GM19463 (cell line): ENCODE measurements at regions not wholly inside any gene's neighbourhood (a gene's known extent, or its start where the extent isn't known, plus 50 kb on each side); places are given as distances from the start of the nearest gene placed in this dataset.
"Not testable (repeated sequence)": the region's sequence is repeated elsewhere in the genome, so short reads cannot be mapped to it uniquely, and the experiment has no call there.

ENCODE experiments used
- ATAC-seq: cut with Tn5 transposase; IDR thresholded peaks from one replicate; pipeline ENCODE4 v1.9.1; 2021; ENCODE audit warnings: mild to moderate bottlenecking, moderate library complexity; ENCODE audit not compliant: unreplicated experiment

DNA sequence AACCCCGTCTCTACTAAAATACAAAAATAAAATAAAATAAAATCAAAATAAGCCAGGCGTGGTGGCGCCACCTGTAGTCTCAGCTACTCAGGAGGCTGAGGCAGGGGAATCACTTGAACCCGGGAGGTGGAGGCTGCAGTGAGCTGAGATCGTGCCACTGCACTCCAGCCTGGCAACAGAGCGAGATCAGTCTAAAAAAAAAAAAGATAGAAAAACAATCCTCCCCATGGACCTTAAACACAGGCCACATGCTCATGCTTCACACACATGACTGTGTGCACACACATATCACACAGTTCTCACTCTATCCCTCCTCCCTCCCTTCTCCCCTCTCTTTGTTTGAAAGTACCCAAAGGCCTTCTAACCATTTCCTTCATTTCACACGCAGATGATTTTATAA lies 667.6 kb downstream of the UQCRFS1 start:
- not testable (repeated sequence) for ATAC-seq

DNA sequence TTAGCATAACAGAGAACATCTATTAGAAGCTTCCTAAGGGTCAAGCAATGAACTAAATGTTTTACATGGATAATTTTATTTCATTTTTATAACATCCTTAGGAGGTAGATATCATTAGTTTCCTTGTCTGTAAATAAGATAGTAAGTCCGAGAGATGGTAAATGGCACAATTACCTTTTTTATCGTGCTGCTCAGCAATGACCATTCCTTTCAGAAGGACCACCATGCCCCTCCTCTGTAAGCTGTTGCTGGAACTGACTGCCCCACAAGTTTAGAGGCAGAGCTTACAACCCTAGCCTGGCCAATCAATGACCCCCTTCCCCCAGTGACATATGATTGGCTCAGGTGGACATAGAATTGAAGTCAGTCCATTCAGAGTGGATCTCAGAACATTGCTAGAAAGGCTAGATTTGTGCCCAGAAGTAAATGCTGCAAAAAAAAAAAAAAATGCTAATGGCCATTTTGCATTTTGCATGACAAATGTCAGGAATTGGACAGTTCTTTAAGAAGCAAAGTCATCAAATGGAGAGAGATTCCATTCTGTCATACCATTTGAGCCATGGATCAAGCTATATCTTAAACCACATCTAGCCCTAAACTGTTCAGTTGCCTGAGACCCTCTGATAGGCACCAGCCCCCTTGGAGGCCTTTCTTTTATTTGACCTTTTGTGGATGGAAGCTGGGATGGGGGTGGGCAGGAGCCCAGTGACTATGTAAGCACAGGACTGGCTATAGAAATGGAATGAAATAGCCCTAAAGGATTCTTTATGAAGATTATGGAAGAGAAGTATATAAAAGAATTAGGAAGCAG lies 668.3 kb downstream of the UQCRFS1 start:
- no peak for ATAC-seq

DNA sequence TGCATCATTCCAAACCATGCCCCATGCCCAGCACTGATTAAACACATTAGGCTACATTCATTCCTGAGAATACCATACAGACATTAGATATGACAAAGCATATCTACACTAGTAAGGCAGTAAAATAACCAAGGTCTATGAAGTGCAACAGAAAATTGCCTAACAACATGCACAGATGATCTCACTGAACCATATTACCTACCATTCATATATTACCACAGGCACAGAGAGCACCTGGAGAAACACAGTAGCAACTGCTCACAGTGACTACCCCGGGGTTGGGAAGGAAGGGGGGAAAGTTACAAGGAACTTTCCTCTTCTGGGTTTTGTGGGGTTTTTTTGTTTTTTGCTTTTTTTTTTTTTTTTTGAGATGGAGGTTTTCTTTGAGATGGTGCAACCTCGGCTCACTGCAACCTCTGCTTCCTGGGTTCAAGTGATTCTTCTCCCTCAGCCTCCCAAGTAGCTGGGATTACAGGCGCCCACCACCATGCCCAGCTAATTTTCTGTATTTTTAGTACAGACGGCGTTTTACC lies 669.6 kb downstream of the UQCRFS1 start:
- ATAC-seq, result no peak

DNA sequence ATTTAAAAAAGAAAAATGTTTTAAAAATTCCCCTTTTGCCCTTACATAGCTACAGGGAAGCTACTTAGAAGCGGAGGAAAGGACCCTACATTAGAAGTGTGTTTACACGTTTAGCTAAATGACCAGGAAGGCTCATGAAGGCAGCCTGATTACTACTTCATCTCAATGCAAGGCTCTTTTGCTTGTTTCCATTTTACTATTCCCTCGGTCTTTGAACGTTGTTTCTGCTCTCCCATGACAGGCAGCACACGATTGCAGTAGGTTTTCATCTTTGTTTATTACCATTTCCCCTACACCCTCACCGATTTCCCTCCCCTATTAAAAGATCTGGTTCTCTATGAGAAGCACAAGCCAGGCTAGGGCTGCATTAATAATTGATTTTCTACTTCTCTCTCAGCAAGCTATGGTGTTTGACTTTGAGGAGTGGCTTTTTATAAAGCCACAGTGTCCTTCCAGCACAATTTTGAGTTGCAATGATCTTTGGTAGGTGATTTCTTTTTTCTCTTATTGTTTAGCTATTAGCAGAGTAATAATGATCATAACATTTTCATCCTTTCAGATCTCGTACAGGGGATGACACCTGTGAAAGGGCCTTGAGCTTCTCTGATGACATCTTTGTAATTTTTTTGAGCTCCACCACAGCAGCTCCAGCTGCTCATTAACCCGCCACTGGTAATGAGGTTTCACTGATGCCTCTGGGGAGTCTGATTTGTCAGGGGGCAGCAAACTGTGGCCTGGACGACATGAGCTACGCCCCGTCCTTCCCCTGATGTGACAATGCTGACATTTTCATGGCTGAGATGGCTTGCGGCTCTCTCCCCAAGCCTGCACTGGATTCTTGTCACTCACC lies 670.3 kb downstream of the UQCRFS1 start:
- ATAC-seq, result peak; percentile 90

DNA sequence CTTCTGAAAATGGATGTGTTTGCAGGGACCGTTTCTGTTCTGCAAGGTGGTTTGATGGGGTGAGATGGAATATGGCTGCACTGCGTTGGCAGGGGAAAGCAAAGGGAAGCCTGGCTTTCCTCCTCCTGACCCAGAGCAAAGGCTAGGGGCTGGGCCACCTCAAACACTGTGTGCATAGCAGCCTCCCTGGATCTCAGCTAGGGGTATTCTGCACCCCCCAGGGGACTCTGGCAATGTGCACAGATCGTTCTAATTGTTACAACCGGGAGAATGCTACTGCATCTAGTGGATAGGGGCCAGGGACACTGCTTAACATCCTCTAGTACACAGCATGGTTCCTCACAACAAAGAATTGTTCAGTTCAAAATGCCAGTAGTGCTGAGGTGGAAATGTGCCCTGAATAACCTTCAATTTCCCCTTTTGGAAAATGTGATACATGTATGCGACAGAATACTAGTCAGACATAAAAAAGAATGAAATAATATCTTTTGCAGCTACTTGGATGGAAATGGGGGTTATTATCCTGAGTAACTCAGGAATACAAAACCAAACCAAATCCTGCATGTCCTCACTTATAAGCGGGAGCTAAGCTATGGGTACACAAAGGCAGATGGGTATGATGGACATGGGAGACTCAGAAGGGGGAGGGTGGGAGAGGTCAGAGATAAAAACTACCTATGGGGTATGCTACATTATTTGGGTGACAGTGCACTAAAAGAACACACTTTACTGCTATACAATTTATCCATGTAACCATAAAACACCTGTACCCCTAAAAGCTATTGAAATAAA lies 671.2 kb downstream of the UQCRFS1 start:
- no peak for ATAC-seq

DNA sequence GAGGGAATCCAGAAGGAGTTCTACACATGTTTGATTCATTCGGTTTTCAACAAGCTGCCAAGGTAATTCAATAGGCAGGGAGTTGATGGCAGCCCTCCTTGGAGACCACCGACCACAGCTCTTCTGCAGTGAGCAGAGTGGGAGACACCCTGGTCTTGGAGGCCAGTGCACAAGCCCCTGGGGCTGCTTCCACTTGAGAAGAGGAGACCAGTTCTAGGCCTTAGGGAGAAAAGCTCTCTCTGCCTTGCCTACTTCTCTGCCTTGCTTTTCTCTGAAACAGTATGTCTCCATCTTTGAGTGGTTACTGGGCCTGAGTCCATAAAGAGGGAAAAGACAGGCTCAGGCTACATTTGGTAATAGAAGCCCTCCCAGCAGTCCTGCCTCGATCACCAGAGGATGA lies 671.9 kb downstream of the UQCRFS1 start:
- ATAC-seq, result no peak

DNA sequence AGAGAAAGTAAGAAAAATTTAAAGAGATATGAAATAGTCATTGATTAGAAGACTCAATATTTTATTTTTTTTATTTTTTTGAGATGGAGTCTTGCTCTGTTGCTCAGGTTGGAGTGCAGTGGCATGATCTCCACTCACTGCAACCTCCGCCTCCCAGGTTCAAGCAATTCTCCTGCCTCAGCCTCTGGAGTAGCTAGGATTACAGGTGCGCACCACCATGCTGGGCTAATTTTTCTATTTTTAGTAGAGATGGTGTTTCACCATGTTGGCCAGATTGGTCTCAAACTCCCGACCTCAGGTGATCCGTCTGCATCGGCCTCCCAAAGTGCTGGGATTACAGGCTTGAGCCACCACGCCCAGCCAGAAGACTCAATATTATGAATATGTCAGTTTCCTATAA lies 672.6 kb downstream of the UQCRFS1 start:
- ATAC-seq, result not testable (repeated sequence)

DNA sequence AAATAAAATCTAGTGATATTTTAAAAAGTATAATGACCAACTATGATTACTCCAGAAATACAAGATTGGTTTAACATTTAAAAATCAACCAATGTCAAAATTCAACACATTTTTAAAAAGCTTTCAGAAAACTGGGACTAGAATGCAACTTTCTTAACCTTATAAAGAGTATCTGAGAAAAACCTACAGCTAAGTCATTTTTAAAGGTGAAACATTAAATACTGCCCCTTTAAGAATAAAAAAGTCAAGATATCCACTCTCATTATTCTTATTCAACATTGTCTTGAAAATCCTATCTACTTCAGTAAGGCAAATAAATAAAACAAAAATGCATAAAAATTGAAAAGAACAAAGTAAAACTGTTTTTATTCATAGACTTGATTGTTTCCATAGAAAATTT lies 673.2 kb downstream of the UQCRFS1 start:
- no peak for ATAC-seq

DNA sequence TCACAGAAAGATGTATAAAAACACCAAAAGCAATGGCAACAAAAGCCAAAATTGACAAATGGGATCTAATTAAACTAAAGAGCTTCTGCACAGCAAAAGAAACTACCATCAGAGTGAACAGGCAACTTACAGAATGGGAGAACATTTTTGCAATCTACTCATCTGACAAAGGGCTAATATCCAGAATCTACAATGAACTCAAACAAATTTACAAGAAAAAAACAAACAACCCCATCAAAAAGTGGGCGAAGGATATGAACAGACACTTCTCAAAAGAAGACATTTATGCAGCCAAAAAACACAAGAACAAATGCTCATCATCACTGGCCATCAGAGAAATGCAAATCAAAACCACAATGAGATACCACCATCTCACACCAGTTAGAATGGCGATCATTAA lies 674.4 kb downstream of the UQCRFS1 start:
- ATAC-seq, result not testable (repeated sequence)

DNA sequence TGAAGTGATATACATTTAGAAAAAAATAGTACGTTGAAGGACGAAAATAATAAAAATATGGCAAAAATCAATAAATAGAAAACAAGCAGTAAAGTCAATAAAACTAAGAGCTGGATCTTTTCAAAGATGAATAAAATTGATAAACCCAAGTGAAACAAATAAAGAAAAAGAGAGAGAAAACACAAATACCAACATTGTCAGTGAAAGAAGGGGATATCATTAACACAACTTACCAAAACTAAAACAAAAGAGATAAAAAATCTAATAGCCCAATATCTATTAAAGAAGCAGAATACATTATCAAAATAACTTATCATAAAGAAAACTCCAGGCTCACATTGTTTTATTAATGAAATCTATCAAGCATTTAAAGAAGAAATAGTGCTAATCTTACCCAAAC lies 675.1 kb downstream of the UQCRFS1 start:
- ATAC-seq, result no peak

DNA sequence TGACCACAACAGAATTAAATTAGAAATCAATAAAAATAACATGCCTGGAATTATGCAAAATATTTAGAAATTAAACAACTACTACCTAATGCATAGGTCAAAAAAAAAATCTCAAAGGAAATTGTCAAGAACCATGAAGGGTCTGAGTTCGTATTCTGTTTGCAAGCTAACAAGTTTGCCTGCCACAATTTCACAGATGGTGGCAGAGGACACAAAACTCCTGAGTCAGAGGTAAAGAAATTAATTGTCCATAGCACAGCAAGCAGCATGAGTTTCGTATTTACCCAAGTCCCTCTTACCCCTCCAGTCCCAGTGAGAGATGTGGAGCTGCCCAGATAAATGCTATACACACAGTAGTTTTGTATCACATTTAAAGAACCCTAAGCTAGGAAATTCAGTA lies 675.9 kb downstream of the UQCRFS1 start:
- ATAC-seq, result no peak

DNA sequence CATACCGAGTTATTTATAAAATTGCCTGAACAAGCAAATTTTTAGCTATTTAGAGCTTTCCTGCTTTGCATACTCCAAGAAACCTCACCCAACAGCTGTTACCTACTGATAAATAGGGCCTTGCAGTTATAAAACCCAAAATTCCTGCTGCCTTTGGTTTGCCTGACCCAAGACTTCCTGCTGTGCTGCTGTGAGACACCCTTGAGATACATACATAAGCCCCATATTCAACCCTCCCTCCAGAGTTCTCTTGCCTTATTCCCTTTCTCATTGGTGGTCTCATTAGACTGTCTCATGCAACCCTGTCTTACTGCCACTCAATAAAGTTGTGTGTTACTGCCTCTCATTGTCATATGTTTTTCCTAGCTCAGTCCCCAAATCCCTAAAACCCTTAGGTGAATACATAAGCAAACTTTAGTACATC lies 677.6 kb downstream of the UQCRFS1 start:
- ATAC-seq, result no peak

DNA sequence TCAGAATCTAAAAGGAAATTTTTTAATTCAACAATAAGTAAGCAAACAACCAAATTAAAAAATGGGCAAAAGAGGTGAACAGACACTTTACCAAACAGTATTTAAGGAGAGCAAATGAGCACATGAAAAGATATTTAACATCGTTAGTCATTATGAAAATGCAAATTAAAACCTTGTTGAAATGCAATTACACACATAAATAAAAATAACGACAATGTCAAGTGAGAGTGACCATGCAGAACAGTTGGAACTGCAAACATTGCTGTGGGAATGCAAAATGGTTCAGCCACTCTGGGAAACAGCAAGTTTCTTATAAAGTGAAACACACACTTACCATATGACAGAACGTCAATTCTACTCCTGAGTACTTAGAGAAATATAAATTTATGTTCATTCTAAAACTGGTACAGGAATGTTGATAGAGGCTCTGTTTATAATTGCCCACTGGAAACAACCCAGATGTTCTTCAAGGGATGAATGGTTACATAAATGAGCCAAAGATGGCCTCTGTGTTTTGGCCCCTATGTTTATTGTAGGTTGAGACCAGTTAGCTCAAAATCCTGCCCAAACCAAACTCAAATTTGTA lies 678.1 kb downstream of the UQCRFS1 start:
- no peak for ATAC-seq

DNA sequence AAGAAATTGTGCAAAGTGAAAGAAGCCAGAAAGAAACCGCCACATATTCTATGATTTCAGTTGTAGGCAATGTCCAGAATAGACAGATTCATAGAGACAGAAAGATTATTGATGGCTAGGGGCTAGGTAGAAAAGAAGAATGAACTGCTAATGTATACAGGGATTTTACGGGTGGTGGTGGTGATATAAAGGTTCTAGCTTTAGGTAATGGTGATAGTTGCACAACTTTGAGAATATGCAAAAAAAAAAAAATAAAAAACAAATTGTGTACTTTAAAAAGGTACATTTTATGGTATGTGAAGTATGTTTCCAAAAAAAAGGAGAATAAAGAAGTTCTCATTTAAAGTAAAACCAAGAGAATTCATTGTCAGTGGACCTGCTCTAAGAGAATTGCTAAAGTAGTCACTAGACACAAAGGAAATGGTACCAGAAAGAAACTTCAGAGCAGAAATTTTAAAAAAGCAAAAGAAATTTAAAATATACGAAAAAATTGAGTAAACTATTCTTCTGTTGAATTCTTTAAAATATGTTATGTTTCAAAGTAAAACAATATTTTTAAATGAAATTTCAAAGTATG lies 680.1 kb downstream of the UQCRFS1 start:
- ATAC-seq, result no peak

DNA sequence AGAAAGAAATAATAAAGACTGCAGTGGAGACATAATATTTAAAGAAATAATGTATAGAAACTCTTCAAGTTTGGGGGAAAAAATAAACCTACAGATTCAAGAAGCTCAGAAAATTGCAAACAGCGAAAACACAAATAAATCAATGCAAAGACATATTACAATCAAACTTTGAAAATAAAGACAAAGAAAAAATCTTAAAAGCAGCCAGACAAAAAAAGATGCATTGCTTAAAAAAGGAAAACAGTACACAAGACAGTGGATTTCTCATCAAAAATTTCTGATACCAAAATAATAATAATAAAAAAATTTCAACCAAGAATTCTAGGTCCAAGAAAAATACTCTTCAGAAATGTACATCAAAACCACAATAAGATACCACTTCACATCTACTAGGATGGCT lies 681.0 kb downstream of the UQCRFS1 start:
- ATAC-seq, result no peak

DNA sequence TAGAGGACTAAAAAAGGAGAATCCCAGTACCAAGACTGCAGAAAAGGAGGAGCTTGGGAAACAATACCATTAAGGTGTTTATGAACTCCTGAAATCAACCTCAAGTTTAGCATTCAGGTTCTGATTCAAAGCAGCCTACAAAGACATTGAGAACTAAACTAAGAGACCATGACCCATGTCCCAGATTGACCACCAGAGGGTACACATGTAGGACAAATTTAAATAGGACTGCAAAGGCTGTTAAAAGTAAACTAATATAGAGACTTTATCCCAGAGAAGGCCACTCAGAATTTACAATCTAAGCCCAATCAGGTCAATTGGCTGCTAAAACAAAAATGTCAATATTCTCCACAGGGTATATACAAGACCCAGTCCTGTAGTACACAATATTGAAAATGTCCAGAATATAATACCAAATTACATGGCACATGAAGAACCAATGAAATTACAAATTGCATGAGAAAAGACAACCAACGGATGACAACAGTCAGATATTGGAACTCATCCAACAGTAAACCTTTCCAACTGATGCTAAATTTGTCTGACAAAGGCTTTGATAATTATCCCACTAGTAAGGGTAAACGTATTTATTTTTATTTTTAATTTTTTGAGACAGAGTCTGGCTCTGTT lies 682.4 kb downstream of the UQCRFS1 start:
- no peak for ATAC-seq

DNA sequence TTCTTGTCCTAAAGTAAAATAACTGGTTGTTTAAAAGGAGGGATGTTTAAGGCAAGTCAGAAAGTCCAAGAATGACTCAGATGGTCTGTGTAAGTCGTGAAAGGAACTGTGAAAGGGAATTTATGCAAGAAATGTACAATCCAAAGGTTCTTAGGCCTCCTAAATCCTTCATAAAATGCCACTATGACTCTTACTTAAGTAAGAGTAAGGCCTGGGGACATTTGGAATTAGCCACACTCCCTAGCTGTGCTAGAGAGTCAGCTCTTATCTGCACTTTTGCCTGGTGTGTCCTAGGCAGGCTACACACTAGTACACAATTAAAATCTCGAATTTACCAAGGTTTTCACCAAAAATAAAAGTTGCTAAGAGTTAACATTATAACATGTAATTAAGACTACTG lies 686.9 kb downstream of the UQCRFS1 start:
- ATAC-seq, result no peak

DNA sequence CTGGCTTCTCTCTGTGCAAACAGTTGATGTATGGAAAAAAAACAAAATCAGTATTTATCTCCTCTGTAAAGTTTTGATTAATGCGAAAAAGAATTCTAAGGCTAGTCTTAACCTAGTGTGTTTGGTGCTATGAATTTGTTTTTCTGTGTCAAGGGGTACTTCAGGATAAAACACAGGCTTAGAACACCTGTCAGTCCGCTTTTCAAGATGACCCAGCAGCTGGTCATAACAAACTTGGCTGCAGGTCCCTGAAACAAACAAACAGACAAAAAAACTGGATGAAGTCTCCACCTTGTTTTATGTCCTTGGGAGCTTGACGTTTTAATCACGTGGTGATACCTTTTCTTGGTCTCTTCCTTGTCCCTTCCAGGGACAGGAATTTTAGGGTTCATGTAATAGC lies 689.3 kb downstream of the UQCRFS1 start:
- ATAC-seq, result no peak

DNA sequence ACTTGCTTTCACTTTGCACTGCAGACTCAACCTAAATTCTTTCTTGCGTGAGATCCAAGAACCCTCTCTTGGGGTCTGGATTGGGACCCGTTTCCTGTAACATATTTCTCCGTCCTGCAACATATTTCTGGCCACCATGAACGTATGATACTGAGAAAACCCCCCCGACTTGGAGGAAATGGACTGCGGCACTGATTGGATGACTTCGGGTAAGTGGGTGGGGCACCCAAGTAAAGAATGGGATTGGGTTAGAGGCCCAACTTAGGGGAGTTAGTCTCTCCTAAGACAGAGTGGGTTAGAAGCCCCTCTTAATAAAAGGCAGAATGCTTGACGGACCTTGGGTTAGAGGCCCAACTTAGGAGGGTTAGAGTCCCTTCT lies 690.4 kb downstream of the UQCRFS1 start:
- no peak for ATAC-seq
